ENCODE measurements at regions not wholly inside any gene's neighbourhood (a gene's known extent, or its start where the extent isn't known, plus 50 kb on each side); places are given as distances from the start of the nearest gene placed in this dataset.
A peak's percentile ranks its signal among the peaks of the same experiment; 100 is the strongest.

- Histone ChIP-seq H2AK5ac (ENCODE audit: low read length) (no peak overlapping the region), H3K79me1 (ENCODE audit: low read length) (no peaks in the 10 kb centered on the region), H4K12ac (ENCODE audit: low read depth, low read length) (no peak overlapping the region), H3K79me2 (ENCODE audit: control insufficient read depth, insufficient read depth, low read length, poor library complexity) (no peaks in the 10 kb centered on the region), H2AFZ (ENCODE audit: insufficient read depth, low read length, poor library complexity) (no peak overlapping the region), H3K27me3 (ENCODE audit: insufficient read depth, low read length) (no peaks in the 10 kb centered on the region), H2BK120ac (ENCODE audit: insufficient read depth, low read length, poor library complexity) (no peak overlapping the region), H3K18ac (ENCODE audit: low read length) (no peak overlapping the region), H3K23ac (ENCODE audit: low read length) (no peak overlapping the region), H3K4me1 (ENCODE audit: control insufficient read depth in 1 of 2, insufficient read depth in 2 of 2, low read length in 2 of 2) (peaks cover 0 to 8% of the 10 kb centered on the region in 2 experiments), H3K14ac (ENCODE audit: low read length) (no peak overlapping the region), H3K4ac (ENCODE audit: low read depth, low read length) (no peak overlapping the region), H3K9me3 (ENCODE audit: insufficient read depth, low read depth, low read length) (peaks cover 1% of the 10 kb centered on the region), H3K36me3 (ENCODE audit: control insufficient read depth in 1 of 2, insufficient read depth in 2 of 2, low read length in 2 of 2) (no peaks in the 10 kb centered on the region), H2BK12ac (ENCODE audit: low read length) (no peak overlapping the region), H3K4me2 (ENCODE audit: low read length) (no peak overlapping the region), H3K4me3 (ENCODE audit: low read depth, low read length) (no peak overlapping the region), H4K8ac (ENCODE audit: low read depth, low read length) (no peak overlapping the region), H3K27ac (ENCODE audit: low read depth, low read length) (no peak overlapping the region), H2BK5ac (ENCODE audit: low read depth, low read length, poor library complexity) (no peak overlapping the region), H4K91ac (ENCODE audit: low read depth, low read length) (no peak overlapping the region), H3K9ac (ENCODE audit: low read length) (no peak overlapping the region)
- no CpG with 5 or more reads among the region's 5 CpGs for WGBS (ENCODE audit: extremely low coverage, insufficient coverage, insufficient read length)
- no peak for DNase-seq
Measured at GRCh38 chr11:112792070-112792469, 169.2 kb upstream of the NCAM1 start.

GRCh38 chr11:112793416-112793815 lies 167.8 kb upstream of the NCAM1 start:
- no peak overlapping the region for H2AFZ ChIP-seq (ENCODE audit: insufficient read depth, low read length, poor library complexity)
- no CpG with 5 or more reads among the region's 1 CpG for WGBS (ENCODE audit: extremely low coverage, insufficient coverage, insufficient read length)

GRCh38 chr11:112794331-112794846 lies 166.8 kb upstream of the NCAM1 start:
- H4K8ac ChIP-seq (ENCODE audit: low read depth, low read length) = no peak overlapping the region
- H3K9ac ChIP-seq (ENCODE audit: low read length) = no peak overlapping the region
- H3K79me2 ChIP-seq (ENCODE audit: control insufficient read depth, insufficient read depth, low read length, poor library complexity) = no peaks in the 10 kb centered on the region
- H2BK12ac ChIP-seq (ENCODE audit: low read length) = no peak overlapping the region
- no peak overlapping the region for H2BK5ac ChIP-seq (ENCODE audit: low read depth, low read length, poor library complexity)
- H3K4ac ChIP-seq (ENCODE audit: low read depth, low read length) = no peak overlapping the region
- DNase-seq = no peak
- H3K14ac ChIP-seq (ENCODE audit: low read length) = no peak overlapping the region
- no peak overlapping the region for H3K27ac ChIP-seq (ENCODE audit: low read depth, low read length)
- H2BK120ac ChIP-seq (ENCODE audit: insufficient read depth, low read length, poor library complexity) = no peak overlapping the region
- no peak overlapping the region for H2AK5ac ChIP-seq (ENCODE audit: low read length)
- H2AFZ ChIP-seq (ENCODE audit: insufficient read depth, low read length, poor library complexity) = no peak overlapping the region
- no peak overlapping the region for H3K23ac ChIP-seq (ENCODE audit: low read length)
- H3K4me3 ChIP-seq (ENCODE audit: low read depth, low read length) = no peak overlapping the region
- H3K18ac ChIP-seq (ENCODE audit: low read length) = no peak overlapping the region
- no peak overlapping the region for H3K4me2 ChIP-seq (ENCODE audit: low read length)
- H4K12ac ChIP-seq (ENCODE audit: low read depth, low read length) = no peak overlapping the region
- no peak overlapping the region for H4K91ac ChIP-seq (ENCODE audit: low read depth, low read length)
- peaks cover 1% of the 10 kb centered on the region for H3K9me3 ChIP-seq (ENCODE audit: insufficient read depth, low read depth, low read length)
- H3K79me1 ChIP-seq (ENCODE audit: low read length) = peaks cover 2% of the 10 kb centered on the region
- no peaks in the 10 kb centered on the region for H3K27me3 ChIP-seq (ENCODE audit: insufficient read depth, low read length)
- WGBS (ENCODE audit: extremely low coverage, insufficient coverage, insufficient read length) = no CpG with 5 or more reads among the region's 2 CpGs
- peaks cover 8 to 14% of the 10 kb centered on the region in 2 experiments for H3K4me1 ChIP-seq (ENCODE audit: control insufficient read depth in 1 of 2, insufficient read depth in 2 of 2, low read length in 2 of 2)
- no peaks in the 10 kb centered on the region for H3K36me3 ChIP-seq (ENCODE audit: control insufficient read depth in 1 of 2, insufficient read depth in 2 of 2, low read length in 2 of 2)

More at GRCh38 chr11:112793416-112793815, 167.8 kb upstream of the NCAM1 start:
- Histone ChIP-seq H3K9ac (ENCODE audit: low read length) (no peak overlapping the region), H2BK5ac (ENCODE audit: low read depth, low read length, poor library complexity) (no peak overlapping the region), H4K8ac (ENCODE audit: low read depth, low read length) (no peak overlapping the region), H3K79me2 (ENCODE audit: control insufficient read depth, insufficient read depth, low read length, poor library complexity) (no peaks in the 10 kb centered on the region), H4K91ac (ENCODE audit: low read depth, low read length) (no peak overlapping the region), H3K9me3 (ENCODE audit: insufficient read depth, low read depth, low read length) (peaks cover 1% of the 10 kb centered on the region), H3K18ac (ENCODE audit: low read length) (no peak overlapping the region), H3K14ac (ENCODE audit: low read length) (no peak overlapping the region), H3K4me1 (ENCODE audit: control insufficient read depth in 1 of 2, insufficient read depth in 2 of 2, low read length in 2 of 2) (peaks cover 8 to 14% of the 10 kb centered on the region in 2 experiments), H3K4ac (ENCODE audit: low read depth, low read length) (no peak overlapping the region), H2BK120ac (ENCODE audit: insufficient read depth, low read length, poor library complexity) (no peak overlapping the region), H2BK12ac (ENCODE audit: low read length) (no peak overlapping the region), H3K27me3 (ENCODE audit: insufficient read depth, low read length) (no peaks in the 10 kb centered on the region), H4K12ac (ENCODE audit: low read depth, low read length) (no peak overlapping the region), H3K4me3 (ENCODE audit: low read depth, low read length) (no peak overlapping the region), H3K36me3 (ENCODE audit: control insufficient read depth in 1 of 2, insufficient read depth in 2 of 2, low read length in 2 of 2) (no peaks in the 10 kb centered on the region), H3K27ac (ENCODE audit: low read depth, low read length) (no peak overlapping the region), H3K4me2 (ENCODE audit: low read length) (no peak overlapping the region), H3K23ac (ENCODE audit: low read length) (no peak overlapping the region), H2AK5ac (ENCODE audit: low read length) (no peak overlapping the region), H3K79me1 (ENCODE audit: low read length) (peaks cover 2% of the 10 kb centered on the region)
- no peak for DNase-seq

- H3K27me3 ChIP-seq (ENCODE audit: insufficient read depth, low read length) = no peaks in the 10 kb centered on the region
- no peak overlapping the region for H2BK120ac ChIP-seq (ENCODE audit: insufficient read depth, low read length, poor library complexity)
- H3K79me1 ChIP-seq (ENCODE audit: low read length) = peaks cover 2% of the 10 kb centered on the region
- H3K18ac ChIP-seq (ENCODE audit: low read length) = no peak overlapping the region
- no peak overlapping the region for H3K9ac ChIP-seq (ENCODE audit: low read length)
- H3K4me2 ChIP-seq (ENCODE audit: low read length) = no peak overlapping the region
- H3K4me3 ChIP-seq (ENCODE audit: low read depth, low read length) = no peak overlapping the region
- H3K14ac ChIP-seq (ENCODE audit: low read length) = no peak overlapping the region
- H3K36me3 ChIP-seq (ENCODE audit: control insufficient read depth in 1 of 2, insufficient read depth in 2 of 2, low read length in 2 of 2) = no peaks in the 10 kb centered on the region
- no peak overlapping the region for H2AFZ ChIP-seq (ENCODE audit: insufficient read depth, low read length, poor library complexity)
- no peak overlapping the region for H3K27ac ChIP-seq (ENCODE audit: low read depth, low read length)
- peaks cover 8 to 14% of the 10 kb centered on the region in 2 experiments for H3K4me1 ChIP-seq (ENCODE audit: control insufficient read depth in 1 of 2, insufficient read depth in 2 of 2, low read length in 2 of 2)
- H3K79me2 ChIP-seq (ENCODE audit: control insufficient read depth, insufficient read depth, low read length, poor library complexity) = no peaks in the 10 kb centered on the region
- no peak overlapping the region for H4K91ac ChIP-seq (ENCODE audit: low read depth, low read length)
- no peak overlapping the region for H3K23ac ChIP-seq (ENCODE audit: low read length)
- DNase-seq = peak; percentile 46 to 77
- no peak overlapping the region for H4K8ac ChIP-seq (ENCODE audit: low read depth, low read length)
- no peak overlapping the region for H2BK12ac ChIP-seq (ENCODE audit: low read length)
- no CpG with 5 or more reads among the region's 14 CpGs for WGBS (ENCODE audit: extremely low coverage, insufficient coverage, insufficient read length)
- no peak overlapping the region for H2BK5ac ChIP-seq (ENCODE audit: low read depth, low read length, poor library complexity)
- H3K4ac ChIP-seq (ENCODE audit: low read depth, low read length) = no peak overlapping the region
- peaks cover 1% of the 10 kb centered on the region for H3K9me3 ChIP-seq (ENCODE audit: insufficient read depth, low read depth, low read length)
- no peak overlapping the region for H4K12ac ChIP-seq (ENCODE audit: low read depth, low read length)
- no peak overlapping the region for H2AK5ac ChIP-seq (ENCODE audit: low read length)
Measured at GRCh38 chr11:112795142-112795815, 165.9 kb upstream of the NCAM1 start.

Measured in trophoblast cell (in vitro differentiated cells and primary cell).